COLO668 (cell line): ENCODE measurements at regions not wholly inside any gene's neighbourhood (a gene's known extent, or its start where the extent isn't known, plus 50 kb on each side); places are given as distances from the start of the nearest gene placed in this dataset.

Experiments used
- DNase-seq: peaks from one replicate; lab custom pipeline; 2025; ENCODE audit not compliant: unreplicated experiment; lab: John Stamatoyannopoulos, UW

- no peak for DNase-seq
Observed at GRCh38 chr4:145427991-145428390, 53.7 kb upstream of the SMAD1 start.

GRCh38 chr4:145427221-145427620, 54.4 kb upstream of the SMAD1 start:
- no peak for DNase-seq

- no peak for DNase-seq
Observed at GRCh38 chr4:145423017-145423708, 58.5 kb upstream of the SMAD1 start.

GRCh38 chr4:145420595-145421214, 60.9 kb upstream of the SMAD1 start:
- no peak for DNase-seq

GRCh38 chr4:145418739-145419138, 62.9 kb upstream of the SMAD1 start:
- no peak for DNase-seq

GRCh38 chr4:145417348-145418130, 64.1 kb upstream of the SMAD1 start:
- no peak for DNase-seq

- DNase-seq, result no peak
Observed at GRCh38 chr4:145414841-145415240, 66.8 kb upstream of the SMAD1 start.

GRCh38 chr4:145414226-145414625, 67.4 kb upstream of the SMAD1 start:
- no peak for DNase-seq

GRCh38 chr4:145406970-145407369, 74.7 kb upstream of the SMAD1 start:
- DNase-seq, result no peak

- DNase-seq, result no peak
Observed at GRCh38 chr4:145404761-145405160, 76.9 kb upstream of the SMAD1 start.

GRCh38 chr4:145396581-145396980, 85.1 kb upstream of the SMAD1 start:
- DNase-seq, result no peak

GRCh38 chr4:145390571-145390970, 91.1 kb upstream of the SMAD1 start:
- DNase-seq, result no peak

- DNase-seq, result no peak
Observed at GRCh38 chr4:145389550-145389949, 92.1 kb upstream of the SMAD1 start.

- no peak for DNase-seq
Observed at GRCh38 chr4:145388043-145388442, 93.6 kb upstream of the SMAD1 start.

GRCh38 chr4:145387079-145387478, 94.6 kb upstream of the SMAD1 start:
- DNase-seq, result no peak

GRCh38 chr4:145381163-145381562, 100.5 kb upstream of the SMAD1 start:
- DNase-seq, result no peak

GRCh38 chr4:145380123-145380522, 101.5 kb upstream of the SMAD1 start:
- DNase-seq, result no peak

GRCh38 chr4:145375416-145375815, 106.2 kb upstream of the SMAD1 start:
- no peak for DNase-seq

GRCh38 chr4:145352438-145353145, 129.1 kb upstream of the SMAD1 start:
- no peak for DNase-seq

- no peak for DNase-seq
Observed at GRCh38 chr4:145351922-145352321, 129.7 kb upstream of the SMAD1 start.

- DNase-seq, result no peak
Observed at GRCh38 chr4:145351162-145351561, 130.5 kb upstream of the SMAD1 start.

- DNase-seq, result no peak
Observed at GRCh38 chr4:145348291-145348690, 133.4 kb upstream of the SMAD1 start.
